Tibial nerve (tissue), 4 donors: ENCODE measurements at regions not wholly inside any gene's neighbourhood (a gene's known extent, or its start where the extent isn't known, plus 50 kb on each side); places are given as distances from the start of the nearest gene placed in this dataset.

Source experiments
- DNase-seq, 2 donors: peaks; one replicate each; pipeline ENCODE4 v3.0.0-alpha.2; 2019; ENCODE audit warnings: low spot score in 2 of 2
- H3K27ac ChIP-seq, 4 donors: fragments of 200-600 bp; sonication (generic) in 3 of 4; one replicate each; pipeline ENCODE4 v1.5.1; 2017 to 2019; ENCODE audit warnings: mild to moderate bottlenecking in 1 of 4
- H3K27me3 ChIP-seq, 2 donors: fragments of 200-600 bp; sonication (generic) in 1 of 2; one replicate each; pipeline versions ENCODE4 v1.5.1 to v1.6.0; 2017 to 2019
- H3K36me3 ChIP-seq, 3 donors: fragments of 200-600 bp; sonication (generic); one replicate each; pipeline ENCODE4 v1.5.1; 2018 to 2019
- H3K4me1 ChIP-seq, 4 donors: fragments of 200-600 bp; sonication (generic) in 3 of 4; one replicate each; pipeline ENCODE4 v1.5.1; 2017 to 2019
- H3K4me3 ChIP-seq, 4 donors: fragments of 200-600 bp; sonication (generic) in 3 of 4; one replicate each; pipeline ENCODE4 v1.5.1; 2017 to 2019; ENCODE audit warnings: mild to moderate bottlenecking in 1 of 4, moderate library complexity in 1 of 4
- H3K9me3 ChIP-seq, 4 donors: fragments of 200-600 bp; sonication (generic) in 3 of 4; one replicate each; pipeline ENCODE4 v1.5.1; 2017 to 2019
- EP300 ChIP-seq, 2 donors: sonication (generic); formaldehyde crosslinking; IDR thresholded peaks; one replicate each; pipeline ENCODE4 v1.6.1; 2017; ENCODE audit warnings: antibody characterized with exemption in 2 of 2, mild to moderate bottlenecking in 1 of 2
- POLR2A ChIP-seq, 2 donors: fragments of 450-650 bp; IDR thresholded peaks; one replicate each; pipeline ENCODE4 v1.6.1; 2017; ENCODE audit warnings: antibody characterized with exemption in 2 of 2, mild to moderate bottlenecking in 2 of 2, moderate library complexity in 2 of 2
- WGBS, 2 donors: methylation state at CpG; one replicate each; pipeline ENCODE4 v1.1.5; 2018; 5-methylcytosine and 5-hydroxymethylcytosine counted together
- TF ChIP-seq, protein P1 (sequence below), 5 experiments: fragments of 200-600 bp in 3 of 5; fragments of 450-650 bp in 2 of 5; sonication (generic) in 3 of 5; IDR thresholded peaks; one replicate each; pipeline ENCODE4 v1.5.1; 2016 to 2019; ENCODE audit warnings: antibody characterized with exemption in 5 of 5, mild to moderate bottlenecking in 3 of 5, moderate library complexity in 2 of 5

DNA sequence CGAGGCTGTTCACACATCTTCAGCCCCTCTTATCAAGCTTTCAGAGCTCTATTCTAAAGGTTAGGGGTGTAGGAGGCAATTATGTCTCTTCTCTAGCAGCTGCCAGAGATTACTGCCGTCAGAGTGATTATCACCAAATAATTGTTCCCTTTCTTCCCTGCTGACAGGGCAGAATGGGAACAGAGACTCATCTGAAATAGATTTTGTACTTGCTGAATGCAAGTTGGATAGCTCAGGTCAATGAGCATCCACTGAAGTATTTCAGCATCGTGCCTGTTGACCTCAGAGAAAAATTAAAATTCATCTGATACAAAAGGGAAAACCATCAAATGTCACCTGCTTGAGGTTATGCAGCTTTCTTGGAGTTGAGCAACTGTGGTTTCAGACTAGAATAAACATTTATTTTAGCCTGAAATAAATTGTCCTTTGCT is 213.7 kb upstream of the MAP3K1 start:
- no peak for DNase-seq
- Histone ChIP-seq H3K4me1 (peaks cover 0 to 5% (median 0%) of the 10 kb centered on the region in 4 donors), H3K27me3 (no peaks in the 10 kb centered on the region), H3K36me3 (no peaks in the 10 kb centered on the region), H3K4me3 (no peak overlapping the region), H3K27ac (no peak overlapping the region), H3K9me3 (no peaks in the 10 kb centered on the region)
- WGBS, 2 donors: 41 to 43% methylated on average over 3 of the region's 3 CpGs
- no peak for TF ChIP-seq POLR2A (IDR thresholded peaks at IDR 0.05)
- TF ChIP-seq, protein P1, sequence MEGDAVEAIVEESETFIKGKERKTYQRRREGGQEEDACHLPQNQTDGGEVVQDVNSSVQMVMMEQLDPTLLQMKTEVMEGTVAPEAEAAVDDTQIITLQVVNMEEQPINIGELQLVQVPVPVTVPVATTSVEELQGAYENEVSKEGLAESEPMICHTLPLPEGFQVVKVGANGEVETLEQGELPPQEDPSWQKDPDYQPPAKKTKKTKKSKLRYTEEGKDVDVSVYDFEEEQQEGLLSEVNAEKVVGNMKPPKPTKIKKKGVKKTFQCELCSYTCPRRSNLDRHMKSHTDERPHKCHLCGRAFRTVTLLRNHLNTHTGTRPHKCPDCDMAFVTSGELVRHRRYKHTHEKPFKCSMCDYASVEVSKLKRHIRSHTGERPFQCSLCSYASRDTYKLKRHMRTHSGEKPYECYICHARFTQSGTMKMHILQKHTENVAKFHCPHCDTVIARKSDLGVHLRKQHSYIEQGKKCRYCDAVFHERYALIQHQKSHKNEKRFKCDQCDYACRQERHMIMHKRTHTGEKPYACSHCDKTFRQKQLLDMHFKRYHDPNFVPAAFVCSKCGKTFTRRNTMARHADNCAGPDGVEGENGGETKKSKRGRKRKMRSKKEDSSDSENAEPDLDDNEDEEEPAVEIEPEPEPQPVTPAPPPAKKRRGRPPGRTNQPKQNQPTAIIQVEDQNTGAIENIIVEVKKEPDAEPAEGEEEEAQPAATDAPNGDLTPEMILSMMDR (IDR thresholded peaks at IDR 0.05): no peak
- no peak for TF ChIP-seq EP300 (IDR thresholded peaks at IDR 0.05)

DNA sequence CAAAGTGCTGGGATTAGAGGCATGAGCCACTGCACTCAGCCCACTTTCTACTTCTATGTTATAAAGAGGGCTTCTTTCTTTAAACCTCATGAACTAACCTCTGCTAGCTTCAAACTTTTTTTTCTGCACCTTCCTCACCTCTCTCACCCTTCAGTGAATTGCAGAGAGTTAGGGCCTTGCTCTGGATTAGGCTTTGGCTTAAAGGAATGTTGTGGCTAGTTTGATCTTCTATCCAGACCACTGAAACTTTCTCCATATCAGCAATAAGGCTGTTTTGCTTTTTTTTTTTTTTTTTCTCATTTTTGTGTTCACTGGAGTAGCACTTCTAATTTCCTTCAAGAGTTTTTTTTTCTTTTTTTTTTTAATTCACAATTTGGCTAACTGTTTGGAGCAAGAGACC is 216.4 kb upstream of the MAP3K1 start:
- H3K27me3 ChIP-seq: no peaks in the 10 kb centered on the region
- no peak overlapping the region for H3K27ac ChIP-seq
- H3K4me3 ChIP-seq: no peak overlapping the region
- peaks cover 0 to under 1% (median 0%) of the 10 kb centered on the region in 4 donors for H3K4me1 ChIP-seq
- no peaks in the 10 kb centered on the region for H3K9me3 ChIP-seq
- TF ChIP-seq, protein P1 (IDR thresholded peaks at IDR 0.05): no peak
- no peak for TF ChIP-seq POLR2A (IDR thresholded peaks at IDR 0.05)
- TF ChIP-seq EP300 (IDR thresholded peaks at IDR 0.05): no peak
- no peak for DNase-seq
- no peaks in the 10 kb centered on the region for H3K36me3 ChIP-seq

DNA sequence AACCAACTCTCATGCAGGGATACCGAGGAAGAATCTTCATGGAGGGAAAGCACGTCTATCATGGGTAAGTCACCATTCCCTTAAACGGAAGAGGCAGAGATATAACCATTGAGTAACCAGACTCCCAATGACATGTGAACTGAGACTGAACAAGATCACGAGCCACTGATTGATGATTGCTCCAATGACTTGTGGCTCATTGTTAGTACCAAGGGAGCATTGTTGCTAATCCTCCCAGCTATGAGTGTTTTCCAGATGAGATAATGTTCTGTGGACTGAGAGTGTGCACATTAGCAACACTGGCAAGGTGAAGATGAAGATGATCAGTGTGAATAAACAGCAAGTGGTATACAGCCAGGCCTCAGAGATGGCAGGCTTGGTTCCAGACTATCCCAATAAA is 219.2 kb upstream of the MAP3K1 start:
- no peaks in the 10 kb centered on the region for H3K4me1 ChIP-seq

DNA sequence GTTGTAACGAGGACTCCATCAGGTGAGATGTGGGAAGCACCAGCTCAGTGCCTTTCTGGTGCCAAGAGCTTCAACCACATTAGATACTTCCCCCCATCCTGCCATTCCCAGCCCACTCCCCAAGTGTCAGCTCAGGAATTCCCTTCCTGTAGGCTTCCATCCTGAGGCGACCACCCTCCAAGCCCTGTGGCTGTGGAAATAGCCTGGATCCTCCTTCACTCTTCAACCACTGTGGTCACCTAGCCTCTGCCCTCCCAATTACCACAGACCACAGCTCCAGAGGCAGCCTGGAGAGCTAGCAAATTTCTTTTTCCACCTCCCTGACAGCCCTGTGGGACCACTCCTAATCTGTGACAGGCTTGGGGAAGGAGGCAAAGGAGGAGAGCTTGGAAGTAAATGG is 219.8 kb upstream of the MAP3K1 start:
- H3K4me1 ChIP-seq: no peaks in the 10 kb centered on the region
- H3K27ac ChIP-seq: no peak overlapping the region
- TF ChIP-seq, protein P1 (IDR thresholded peaks at IDR 0.05): no peak
- TF ChIP-seq POLR2A (IDR thresholded peaks at IDR 0.05) (no peak), EP300 (IDR thresholded peaks at IDR 0.05) (no peak)
- WGBS, 2 donors: 81 to 97% methylated on average over 2 of the region's 2 CpGs
- H3K36me3 ChIP-seq: no peaks in the 10 kb centered on the region
- no peak overlapping the region for H3K4me3 ChIP-seq
- H3K9me3 ChIP-seq: no peaks in the 10 kb centered on the region
- no peaks in the 10 kb centered on the region for H3K27me3 ChIP-seq
- no peak for DNase-seq

More for the DNA sequence above, 219.2 kb upstream of the MAP3K1 start:
- 75 to 88% methylated on average over 4 of the region's 4 CpGs for WGBS, 2 donors
- no peak for TF ChIP-seq POLR2A (IDR thresholded peaks at IDR 0.05)
- no peak for TF ChIP-seq EP300 (IDR thresholded peaks at IDR 0.05)
- TF ChIP-seq, protein P1 (IDR thresholded peaks at IDR 0.05): no peak
- no peak overlapping the region for H3K27ac ChIP-seq
- H3K36me3 ChIP-seq: no peaks in the 10 kb centered on the region
- no peaks in the 10 kb centered on the region for H3K27me3 ChIP-seq
- H3K9me3 ChIP-seq: no peaks in the 10 kb centered on the region
- no peak for DNase-seq
- H3K4me3 ChIP-seq: no peak overlapping the region

DNA sequence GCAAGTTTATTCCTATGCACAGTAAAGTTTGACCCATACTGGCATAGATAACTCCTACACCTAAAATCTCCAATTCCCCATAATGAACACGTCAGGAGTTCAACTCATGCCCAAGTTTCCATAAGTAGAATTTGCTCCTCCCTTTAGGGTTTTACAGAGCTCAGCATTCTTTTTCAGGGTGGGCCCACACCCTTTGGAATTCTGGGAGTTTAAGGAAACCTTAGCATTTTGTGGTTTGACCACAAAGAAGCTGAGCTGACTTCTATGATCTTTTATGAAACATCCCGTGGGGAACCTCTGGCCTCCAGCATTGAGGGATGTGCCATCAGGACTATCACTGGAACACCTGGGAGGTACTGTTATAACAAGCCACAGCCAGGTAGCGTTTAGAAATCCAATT is 220.6 kb upstream of the MAP3K1 start:
- DNase-seq: no peak
- peaks cover 0 to 3% (median under 1%) of the 10 kb centered on the region in 4 donors for H3K4me1 ChIP-seq
- TF ChIP-seq POLR2A (IDR thresholded peaks at IDR 0.05) (no peak), EP300 (IDR thresholded peaks at IDR 0.05) (no peak)
- TF ChIP-seq, protein P1 (IDR thresholded peaks at IDR 0.05): no peak
- 73 to 74% methylated on average over 3 of the region's 3 CpGs for WGBS, 2 donors
- H3K9me3 ChIP-seq: no peaks in the 10 kb centered on the region
- H3K27me3 ChIP-seq: no peaks in the 10 kb centered on the region
- H3K4me3 ChIP-seq: no peak overlapping the region
- no peaks in the 10 kb centered on the region for H3K36me3 ChIP-seq
- H3K27ac ChIP-seq: no peak overlapping the region
